Tibial nerve (tissue), 4 donors: ENCODE measurements at regions not wholly inside any gene's neighbourhood (a gene's known extent, or its start where the extent isn't known, plus 50 kb on each side); places are given as distances from the start of the nearest gene placed in this dataset.

ENCODE experiments used
- DNase-seq, 2 donors: peaks; one replicate each; pipeline ENCODE4 v3.0.0-alpha.2; 2019; ENCODE audit warnings: low spot score in 2 of 2
- H3K27ac ChIP-seq, 4 donors: fragments of 200-600 bp; sonication (generic) in 3 of 4; one replicate each; pipeline ENCODE4 v1.5.1; 2017 to 2019; ENCODE audit warnings: mild to moderate bottlenecking in 1 of 4
- H3K27me3 ChIP-seq, 2 donors: fragments of 200-600 bp; sonication (generic) in 1 of 2; one replicate each; pipeline versions ENCODE4 v1.5.1 to v1.6.0; 2017 to 2019
- H3K36me3 ChIP-seq, 3 donors: fragments of 200-600 bp; sonication (generic); one replicate each; pipeline ENCODE4 v1.5.1; 2018 to 2019
- H3K4me1 ChIP-seq, 4 donors: fragments of 200-600 bp; sonication (generic) in 3 of 4; one replicate each; pipeline ENCODE4 v1.5.1; 2017 to 2019
- H3K4me3 ChIP-seq, 4 donors: fragments of 200-600 bp; sonication (generic) in 3 of 4; one replicate each; pipeline ENCODE4 v1.5.1; 2017 to 2019; ENCODE audit warnings: mild to moderate bottlenecking in 1 of 4, moderate library complexity in 1 of 4
- H3K9me3 ChIP-seq, 4 donors: fragments of 200-600 bp; sonication (generic) in 3 of 4; one replicate each; pipeline ENCODE4 v1.5.1; 2017 to 2019
- CTCF ChIP-seq, 5 experiments: fragments of 200-600 bp in 3 of 5; fragments of 450-650 bp in 2 of 5; sonication (generic) in 3 of 5; IDR thresholded peaks; one replicate each; pipeline ENCODE4 v1.5.1; 2016 to 2019; ENCODE audit warnings: antibody characterized with exemption in 5 of 5, mild to moderate bottlenecking in 3 of 5, moderate library complexity in 2 of 5
- EP300 ChIP-seq, 2 donors: sonication (generic); formaldehyde crosslinking; IDR thresholded peaks; one replicate each; pipeline ENCODE4 v1.6.1; 2017; ENCODE audit warnings: antibody characterized with exemption in 2 of 2, mild to moderate bottlenecking in 1 of 2
- POLR2A ChIP-seq, 2 donors: fragments of 450-650 bp; IDR thresholded peaks; one replicate each; pipeline ENCODE4 v1.6.1; 2017; ENCODE audit warnings: antibody characterized with exemption in 2 of 2, mild to moderate bottlenecking in 2 of 2, moderate library complexity in 2 of 2
- WGBS, 2 donors: methylation state at CpG; one replicate each; pipeline ENCODE4 v1.1.5; 2018; 5-methylcytosine and 5-hydroxymethylcytosine counted together

- Histone ChIP-seq H3K9me3 (peaks cover 0 to 9% (median 1%) of the 10 kb centered on the region in 4 donors), H3K36me3 (peaks cover 0 to 16% (median 0%) of the 10 kb centered on the region in 3 donors), H3K27me3 (no peaks in the 10 kb centered on the region), H3K4me1 (peaks cover 0 to 6% (median 0%) of the 10 kb centered on the region in 4 donors), H3K27ac (peak overlapping the region in 1 of 4 donors; percentile 84), H3K4me3 (no peak overlapping the region)
- no peak for TF ChIP-seq POLR2A (IDR thresholded peaks at IDR 0.05)
- no peak for TF ChIP-seq EP300 (IDR thresholded peaks at IDR 0.05)
- TF ChIP-seq CTCF (IDR thresholded peaks at IDR 0.05): no peak
- DNase-seq: no peak
- WGBS, 2 donors: 48 to 49% methylated on average over 6 of the region's 6 CpGs
Observed at GRCh38 chr13:80988391-80989151, 647.6 kb upstream of the SPRY2 start.

GRCh38 chr13:80979035-80979641 lies 638.2 kb upstream of the SPRY2 start:
- H3K36me3 ChIP-seq: no peaks in the 10 kb centered on the region
- no peaks in the 10 kb centered on the region for H3K27me3 ChIP-seq
- no peaks in the 10 kb centered on the region for H3K9me3 ChIP-seq
- no peak overlapping the region for H3K27ac ChIP-seq
- H3K4me3 ChIP-seq: no peak overlapping the region
- no peaks in the 10 kb centered on the region for H3K4me1 ChIP-seq
- 50 to 52% methylated on average over 9 of the region's 9 CpGs for WGBS, 2 donors
- no peak for TF ChIP-seq EP300 (IDR thresholded peaks at IDR 0.05)
- no peak for TF ChIP-seq POLR2A (IDR thresholded peaks at IDR 0.05)
- TF ChIP-seq CTCF (IDR thresholded peaks at IDR 0.05): peak; percentile 55 to 76 (median 75)
- DNase-seq: peak in 1 of 2 donors; percentile 18

- H3K4me3 ChIP-seq: no peak overlapping the region
- 79 to 91% methylated on average over 4 of the region's 4 CpGs for WGBS, 2 donors
- TF ChIP-seq CTCF (IDR thresholded peaks at IDR 0.05) (no peak), POLR2A (IDR thresholded peaks at IDR 0.05) (no peak), EP300 (IDR thresholded peaks at IDR 0.05) (no peak)
- no peaks in the 10 kb centered on the region for H3K36me3 ChIP-seq
- no peak for DNase-seq
- H3K27me3 ChIP-seq: no peaks in the 10 kb centered on the region
- no peak overlapping the region for H3K27ac ChIP-seq
- H3K4me1 ChIP-seq: no peaks in the 10 kb centered on the region
- H3K9me3 ChIP-seq: no peaks in the 10 kb centered on the region
Observed at GRCh38 chr13:80977168-80977567, 636.2 kb upstream of the SPRY2 start.

GRCh38 chr13:80975903-80976302 lies 635.0 kb upstream of the SPRY2 start:
- no peak for DNase-seq
- Histone ChIP-seq H3K4me1 (no peaks in the 10 kb centered on the region), H3K27ac (no peak overlapping the region), H3K9me3 (no peaks in the 10 kb centered on the region), H3K36me3 (no peaks in the 10 kb centered on the region), H3K4me3 (no peak overlapping the region), H3K27me3 (no peaks in the 10 kb centered on the region)
- 77 to 83% methylated on average over 4 of the region's 4 CpGs for WGBS, 2 donors
- no peak for TF ChIP-seq CTCF (IDR thresholded peaks at IDR 0.05)
- TF ChIP-seq POLR2A (IDR thresholded peaks at IDR 0.05): no peak
- TF ChIP-seq EP300 (IDR thresholded peaks at IDR 0.05): no peak

GRCh38 chr13:80973721-80974120 lies 632.8 kb upstream of the SPRY2 start:
- H3K27me3 ChIP-seq: no peaks in the 10 kb centered on the region
- no peaks in the 10 kb centered on the region for H3K36me3 ChIP-seq
- no peak overlapping the region for H3K27ac ChIP-seq
- no peaks in the 10 kb centered on the region for H3K9me3 ChIP-seq
- no peaks in the 10 kb centered on the region for H3K4me1 ChIP-seq
- H3K4me3 ChIP-seq: no peak overlapping the region
- TF ChIP-seq CTCF (IDR thresholded peaks at IDR 0.05) (no peak), EP300 (IDR thresholded peaks at IDR 0.05) (no peak), POLR2A (IDR thresholded peaks at IDR 0.05) (no peak)
- no peak for DNase-seq
- 76 to 77% methylated on average over 2 of the region's 2 CpGs for WGBS, 2 donors
